A549 (cell line): ENCODE measurements at regions not wholly inside any gene's neighbourhood (a gene's known extent, or its start where the extent isn't known, plus 50 kb on each side); places are given as distances from the start of the nearest gene placed in this dataset.
"Not testable (repeated sequence)": the region's sequence is repeated elsewhere in the genome, so short reads cannot be mapped to it uniquely, and the experiment has no call there.

ENCODE experiments used
- CEBPB ChIP-seq, 2 experiments: fragments of >200 bp in 1 of 2; sonication (Bioruptor Twin) in 1 of 2; formaldehyde crosslinking in 1 of 2; IDR thresholded peaks; 2 replicates each; pipeline ENCODE4 v1.6.1; 2012 to 2016
- CHD2 ChIP-seq: fragments of 150-350 bp; IDR thresholded peaks from 2 replicates; pipeline ENCODE4 v1.6.1; 2014; ENCODE audit warnings: low read length; ENCODE audit not compliant: partially characterized antibody
- CTCF ChIP-seq: fragments of >200 bp; sonication (Bioruptor Twin); formaldehyde crosslinking; IDR thresholded peaks from 3 replicates; pipeline ENCODE4 v1.5.1; 2016
- EP300 ChIP-seq, 2 experiments: fragments of >200 bp; sonication (Bioruptor Twin); formaldehyde crosslinking; IDR thresholded peaks; 2 replicates in 1 of 2; 3 replicates in 1 of 2; pipeline ENCODE4 v1.6.1; 2016 to 2017
- MAZ ChIP-seq: fragments of 150-350 bp; IDR thresholded peaks from 2 replicates; pipeline ENCODE4 v1.6.1; 2014; ENCODE audit warnings: antibody characterized with exemption, low read depth, low read length, borderline replicate concordance
- PHF8 ChIP-seq: fragments of 200-600 bp; sonication (generic); IDR thresholded peaks from 2 replicates; pipeline ENCODE4 v1.6.1; 2016; ENCODE audit warnings: low read depth, mild to moderate bottlenecking, antibody characterized with exemption, moderate library complexity, borderline replicate concordance
- POLR2A ChIP-seq: IDR thresholded peaks from 2 replicates; pipeline ENCODE4 v1.6.1; 2012; ENCODE audit warnings: mild to moderate bottlenecking, low read length
- RAD21 ChIP-seq, 2 experiments: fragments of >200 bp in 1 of 2; sonication (Bioruptor Twin) in 1 of 2; formaldehyde crosslinking in 1 of 2; IDR thresholded peaks in 1 of 2; conservative IDR thresholded peaks in 1 of 2; 2 replicates in 1 of 2; 3 replicates in 1 of 2; pipeline ENCODE4 v1.6.1; 2012 to 2018; ENCODE audit warnings: inconsistent platforms in 1 of 2
- SREBF2 ChIP-seq: fragments of 450-650 bp; IDR thresholded peaks from 2 replicates; pipeline ENCODE4 v1.6.1; 2014; ENCODE audit warnings: mild to moderate bottlenecking, moderate library complexity
- USF2 ChIP-seq: fragments of 450-650 bp; IDR thresholded peaks from 2 replicates; pipeline ENCODE4 v1.6.1; 2014; ENCODE audit warnings: antibody characterized with exemption

DNA sequence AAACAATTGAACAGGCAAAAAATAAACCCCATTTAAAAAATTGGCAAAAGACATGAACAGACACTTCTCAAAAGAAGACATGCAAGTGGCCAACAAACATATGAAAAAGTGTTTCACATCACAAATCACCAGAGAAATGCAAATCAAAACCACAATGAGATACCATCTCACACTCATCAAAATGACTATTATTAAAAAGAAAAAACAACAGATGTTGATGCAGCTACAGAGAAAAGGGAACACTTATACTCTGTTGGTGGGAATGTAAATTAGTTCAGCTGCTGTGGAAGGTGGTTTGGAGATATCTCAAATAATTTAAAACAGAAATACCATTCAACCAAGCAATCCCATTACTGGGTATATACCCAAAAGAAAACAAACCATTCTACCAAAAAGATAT is 83.1 kb upstream of the TMTC2 start:
- not testable (repeated sequence) for TF ChIP-seq MAZ; CEBPB (IDR thresholded peaks at IDR 0.05); PHF8; RAD21 (conservative IDR thresholded peaks at IDR 0.05 in 1 of 2, IDR thresholded peaks at IDR 0.05 in 1 of 2); CTCF; EP300 (IDR thresholded peaks at IDR 0.05); CHD2; POLR2A; SREBF2; USF2
